Adrenal gland (tissue), 9 donors: ENCODE measurements at regions not wholly inside any gene's neighbourhood (a gene's known extent, or its start where the extent isn't known, plus 50 kb on each side); places are given as distances from the start of the nearest gene placed in this dataset.
A peak's percentile ranks its signal among the peaks of the same experiment; 100 is the strongest.

ENCODE experiments used
- DNase-seq, 7 donors: peaks; one replicate each; pipeline ENCODE4 v3.0.0-alpha.2; 2019 to 2020
- H3K27ac ChIP-seq, 5 donors: fragments of 200-600 bp; sonication (generic) in 4 of 5; 1 replicate in 3 of 5; 2 replicates in 2 of 5; pipeline versions ENCODE4 v1.5.1 to v1.8.0; 2016 to 2020; ENCODE audit warnings: mild to moderate bottlenecking in 1 of 5
- H3K27me3 ChIP-seq: fragments of 200-600 bp; 2 replicates; pipeline ENCODE4 v1.8.0; 2021
- H3K36me3 ChIP-seq, 2 donors: fragments of 200-600 bp; replicated peaks in 1 of 2; 1 replicate in 1 of 2; 2 replicates in 1 of 2; pipeline versions ENCODE4 v1.5.1 to v1.8.0; 2018 to 2022
- H3K4me1 ChIP-seq, 2 donors: fragments of 200-600 bp; replicated peaks in 1 of 2; 1 replicate in 1 of 2; 2 replicates in 1 of 2; pipeline versions ENCODE4 v1.5.1 to v1.8.0; 2018 to 2021
- H3K4me3 ChIP-seq, 4 donors: fragments of 200-600 bp; sonication (generic) in 3 of 4; one replicate each; pipeline ENCODE4 v1.5.1; 2016 to 2018
- H3K9me3 ChIP-seq, 3 donors: fragments of 200-600 bp; sonication (generic) in 1 of 3; replicated peaks in 1 of 3; 1 replicate in 2 of 3; 2 replicates in 1 of 3; pipeline versions ENCODE4 v1.5.1 to v1.8.0; 2016 to 2021
- CTCF ChIP-seq, 6 experiments: fragments of 450-650 bp in 4 of 6; fragments of 200-600 bp in 2 of 6; sonication (generic) in 1 of 6; IDR thresholded peaks; 1 replicate in 5 of 6; 2 replicates in 1 of 6; pipeline versions ENCODE4 v1.5.1 to v1.8.0; 2016 to 2021; ENCODE audit warnings: antibody characterized with exemption in 6 of 6, mild to moderate bottlenecking in 2 of 6, moderate library complexity in 1 of 6
- POLR2A ChIP-seq, 2 donors: fragments of 450-650 bp; IDR thresholded peaks; one replicate each; pipeline ENCODE4 v1.6.1; 2017; ENCODE audit warnings: antibody characterized with exemption in 2 of 2, mild to moderate bottlenecking in 2 of 2, moderate library complexity in 1 of 2
- WGBS, 4 donors: extraction: QIAGEN DNeasy Blood & Tissue Kit in 2 of 4; methylation state at CpG; one replicate each; pipeline versions ENCODE4 v1.1.5 to v1.1.7; 2013 to 2017; 5-methylcytosine and 5-hydroxymethylcytosine counted together
- intact Hi-C, 2 donors: fragments of 100-400 bp; cut with DNase I; formaldehyde crosslinking; loops; one replicate each; pipeline versions ENCODE4 v1.14.1 to v1.15.0; 2022 to 2023
- donor health status: healthy with polysubstance abuse.
- donor health status: Bipolar disorder and iron deficiency.
- donor health status: DM: yes; HTN: yes; CAD: no.
- donor health status: DM: no; HTN: no; CAD: no.
- donor health status: DM: no; HTN: no; CAD: no.

- H3K36me3 ChIP-seq = no peaks in the 10 kb centered on the region
- no peaks in the 10 kb centered on the region for H3K9me3 ChIP-seq
- no peaks in the 10 kb centered on the region for H3K4me1 ChIP-seq
- TF ChIP-seq POLR2A (IDR thresholded peaks at IDR 0.05) = no peak
- H3K27ac ChIP-seq = no peak overlapping the region
- no peak overlapping the region for H3K4me3 ChIP-seq
- DNase-seq = no peak
- 81 to 89% (median 88%) methylated on average over 4 of the region's 4 CpGs for WGBS, 4 donors
- intact Hi-C loops = no loop called here
- H3K27me3 ChIP-seq = no peaks in the 10 kb centered on the region
Measured at GRCh38 chr5:9889511-9889910, 259.4 kb upstream of the TAS2R1 start.

- DNase-seq = peak in 3 of 7 donors; percentile 4 to 25 (median 12)
- 74 to 90% (median 79%) methylated on average over 3 of the region's 3 CpGs for WGBS, 4 donors
- intact Hi-C loops = no loop called here
- Histone ChIP-seq H3K27ac (no peak overlapping the region), H3K4me3 (no peak overlapping the region), H3K9me3 (no peaks in the 10 kb centered on the region), H3K27me3 (no peaks in the 10 kb centered on the region), H3K4me1 (no peaks in the 10 kb centered on the region), H3K36me3 (no peaks in the 10 kb centered on the region)
- TF ChIP-seq CTCF (IDR thresholded peaks at IDR 0.05) (no peak), POLR2A (IDR thresholded peaks at IDR 0.05) (no peak)
Measured at GRCh38 chr5:9888501-9888901, 258.4 kb upstream of the TAS2R1 start.

- Histone ChIP-seq H3K36me3 (no peaks in the 10 kb centered on the region), H3K27me3 (no peaks in the 10 kb centered on the region), H3K4me1 (no peaks in the 10 kb centered on the region), H3K9me3 (no peaks in the 10 kb centered on the region), H3K4me3 (no peak overlapping the region), H3K27ac (no peak overlapping the region)
- intact Hi-C loops = no loop called here
- no peak for TF ChIP-seq POLR2A (IDR thresholded peaks at IDR 0.05)
- no peak for TF ChIP-seq CTCF (IDR thresholded peaks at IDR 0.05)
- no peak for DNase-seq
Measured at GRCh38 chr5:9885164-9885563, 255.0 kb upstream of the TAS2R1 start.

GRCh38 chr5:9878206-9878605 lies 248.1 kb upstream of the TAS2R1 start:
- TF ChIP-seq POLR2A (IDR thresholded peaks at IDR 0.05) = no peak
- TF ChIP-seq CTCF (IDR thresholded peaks at IDR 0.05) = no peak
- 62 to 75% (median 64%) methylated on average over 5 of the region's 5 CpGs for WGBS, 4 donors
- Histone ChIP-seq H3K27me3 (no peaks in the 10 kb centered on the region), H3K36me3 (no peaks in the 10 kb centered on the region), H3K4me1 (no peaks in the 10 kb centered on the region), H3K27ac (no peak overlapping the region), H3K4me3 (no peak overlapping the region), H3K9me3 (no peaks in the 10 kb centered on the region)
- intact Hi-C loops = no loop called here
- no peak for DNase-seq

GRCh38 chr5:9877488-9877887 lies 247.3 kb upstream of the TAS2R1 start:
- 71 to 83% (median 77%) methylated on average over 4 of the region's 4 CpGs for WGBS, 4 donors
- intact Hi-C loops = no loop called here
- TF ChIP-seq POLR2A (IDR thresholded peaks at IDR 0.05) (no peak), CTCF (IDR thresholded peaks at IDR 0.05) (no peak)

More at GRCh38 chr5:9877488-9877887, 247.3 kb upstream of the TAS2R1 start:
- no peak for DNase-seq
- no peaks in the 10 kb centered on the region for H3K4me1 ChIP-seq
- no peaks in the 10 kb centered on the region for H3K36me3 ChIP-seq
- H3K27ac ChIP-seq = no peak overlapping the region
- no peak overlapping the region for H3K4me3 ChIP-seq
- no peaks in the 10 kb centered on the region for H3K9me3 ChIP-seq
- H3K27me3 ChIP-seq = no peaks in the 10 kb centered on the region
